SK-N-SH treated with all-trans-retinoic acid at 6 μM for 48 hours (cell line): ENCODE measurements at regions not wholly inside any gene's neighbourhood (a gene's known extent, or its start where the extent isn't known, plus 50 kb on each side); places are given as distances from the start of the nearest gene placed in this dataset.

ENCODE experiments used
- ESRRG ChIP-seq: fragments of 250-450 bp; sonication (Bioruptor Pico); IDR thresholded peaks from 2 replicates; pipeline ENCODE4 v1.6.1; 2021; ENCODE audit warnings: mild to moderate bottlenecking
- GLIS3 ChIP-seq: fragments of 250-450 bp; sonication (Bioruptor Pico); IDR thresholded peaks from 2 replicates; pipeline ENCODE4 v1.5.0; 2020; ENCODE audit warnings: mild to moderate bottlenecking, moderate library complexity
- RARB ChIP-seq: fragments of 250-450 bp; sonication (Bioruptor Pico); IDR thresholded peaks from 2 replicates; pipeline ENCODE4 v1.8.0; 2021; ENCODE audit warnings: mild to moderate bottlenecking, moderate library complexity
- TSHZ2 ChIP-seq: fragments of 250-450 bp; sonication (Bioruptor Pico); IDR thresholded peaks from 2 replicates; pipeline ENCODE4 v1.5.0; 2020; ENCODE audit warnings: mild to moderate bottlenecking, moderate library complexity
- ZC3H10 ChIP-seq: fragments of 250-450 bp; sonication (Bioruptor Pico); IDR thresholded peaks from 2 replicates; pipeline ENCODE4 v1.5.1; 2021; ENCODE audit warnings: mild to moderate bottlenecking, moderate library complexity

GRCh38 chr6:67175101-67175500 is 1460.0 kb upstream of the ADGRB3 start:
- no peak for TF ChIP-seq GLIS3
- TF ChIP-seq ESRRG (CRISPR knock-in tag), result no peak
- TF ChIP-seq RARB (CRISPR knock-in tag), result no peak
- no peak for TF ChIP-seq ZC3H10 (CRISPR knock-in tag)
- TF ChIP-seq TSHZ2 (CRISPR knock-in tag), result no peak
